GM18507 (cell line): ENCODE measurements at regions not wholly inside any gene's neighbourhood (a gene's known extent, or its start where the extent isn't known, plus 50 kb on each side); places are given as distances from the start of the nearest gene placed in this dataset.

Experiments
- DNase-seq: peaks from one replicate; pipeline ENCODE4 v3.0.0; 2011; ENCODE audit warnings: low read depth; ENCODE audit not compliant: insufficient read length; ENCODE audit errors: extremely low spot score
- FAIRE-seq: peaks from 2 replicates; lab custom pipeline; 2011; peaks lifted over from hg19 to GRCh38; lab: Jason Lieb, UNC

GRCh38 chr5:126210955-126211354 is 212.3 kb upstream of the GRAMD2B start:
- no peak for FAIRE-seq
- no peak for DNase-seq

- DNase-seq (no peak), FAIRE-seq (no peak)
Measured at GRCh38 chr5:126219616-126220015, 203.6 kb upstream of the GRAMD2B start.

- DNase-seq, result no peak
- no peak for FAIRE-seq
Measured at GRCh38 chr5:126220725-126221124, 202.5 kb upstream of the GRAMD2B start.

GRCh38 chr5:126228934-126229333 is 194.3 kb upstream of the GRAMD2B start:
- no peak for DNase-seq
- no peak for FAIRE-seq

- FAIRE-seq (no peak), DNase-seq (no peak)
Measured at GRCh38 chr5:126233256-126233655, 190.0 kb upstream of the GRAMD2B start.

- DNase-seq, result no peak
- peak; percentile 56 for FAIRE-seq
Measured at GRCh38 chr5:126234563-126235195, 188.5 kb upstream of the GRAMD2B start.

- DNase-seq, result no peak
- no peak for FAIRE-seq
Measured at GRCh38 chr5:126235628-126236027, 187.6 kb upstream of the GRAMD2B start.

GRCh38 chr5:126236994-126237393 is 186.2 kb upstream of the GRAMD2B start:
- FAIRE-seq (no peak), DNase-seq (no peak)

GRCh38 chr5:126248611-126249010 is 174.6 kb upstream of the GRAMD2B start:
- FAIRE-seq (no peak), DNase-seq (no peak)

GRCh38 chr5:126251024-126251423 is 172.2 kb upstream of the GRAMD2B start:
- FAIRE-seq, result no peak
- DNase-seq, result no peak

GRCh38 chr5:126253406-126253805 is 169.8 kb upstream of the GRAMD2B start:
- no peak for DNase-seq
- FAIRE-seq, result no peak

- no peak for FAIRE-seq
- no peak for DNase-seq
Measured at GRCh38 chr5:126263591-126264184, 159.5 kb upstream of the GRAMD2B start.

GRCh38 chr5:126265917-126266316 is 157.3 kb upstream of the GRAMD2B start:
- FAIRE-seq (no peak), DNase-seq (no peak)

- FAIRE-seq (no peak), DNase-seq (no peak)
Measured at GRCh38 chr5:126267438-126267837, 155.8 kb upstream of the GRAMD2B start.

- no peak for FAIRE-seq
Measured at GRCh38 chr5:126268697-126269315, 154.4 kb upstream of the GRAMD2B start.

GRCh38 chr5:126269511-126269910 is 153.7 kb upstream of the GRAMD2B start:
- FAIRE-seq (no peak), DNase-seq (no peak)

More at GRCh38 chr5:126268697-126269315, 154.4 kb upstream of the GRAMD2B start:
- no peak for DNase-seq

GRCh38 chr5:126271141-126271540 is 152.1 kb upstream of the GRAMD2B start:
- DNase-seq, result no peak
- no peak for FAIRE-seq

- DNase-seq (no peak), FAIRE-seq (no peak)
Measured at GRCh38 chr5:126274076-126274762, 149.0 kb upstream of the GRAMD2B start.

- no peak for FAIRE-seq
- DNase-seq, result no peak
Measured at GRCh38 chr5:126274763-126275125, 148.5 kb upstream of the GRAMD2B start.

- FAIRE-seq (no peak), DNase-seq (no peak)
Measured at GRCh38 chr5:126277762-126278161, 145.4 kb upstream of the GRAMD2B start.

GRCh38 chr5:126280343-126280742 is 142.9 kb upstream of the GRAMD2B start:
- no peak for DNase-seq
- FAIRE-seq, result no peak
